Activated CD4-positive, alpha-beta memory T cell treated with anti-CD3 and anti-CD28 coated beads, Interleukin-2, amount 10 ng/mL, durations not matched to agents 7 days and 5 days (primary cell): ENCODE measurements at regions not wholly inside any gene's neighbourhood (a gene's known extent, or its start where the extent isn't known, plus 50 kb on each side); places are given as distances from the start of the nearest gene placed in this dataset.
"Not testable (repeated sequence)": the region's sequence is repeated elsewhere in the genome, so short reads cannot be mapped to it uniquely, and the experiment has no call there.

Experiments used
- CTCF ChIA-PET: fragments of 350-600 bp; sonication (Branson Sonifier 250); formaldehyde crosslinking; loops from one replicate; lab custom pipeline; 2021; ENCODE audit warnings: antibody characterized with exemption, inconsistent platforms; lab: Charles Lee
- POLR2A ChIA-PET: fragments of 350-600 bp; sonication (Branson Sonifier 250); formaldehyde crosslinking; loops from one replicate; lab custom pipeline; 2021; ENCODE audit warnings: antibody characterized with exemption; lab: Charles Lee
- DNase-seq: peaks from one replicate; pipeline ENCODE4 v3.0.0-alpha.2; 2020
- H3K27ac Mint-ChIP-seq: one replicate; pipeline ENCODE4 v1.8.0; 2021; ENCODE audit warnings: mild to moderate bottlenecking, mixed read lengths
- H3K27me3 Mint-ChIP-seq: one replicate; pipeline ENCODE4 v1.8.0; 2021; ENCODE audit warnings: mixed read lengths
- H3K36me3 Mint-ChIP-seq: one replicate; pipeline ENCODE4 v1.8.0; 2021; ENCODE audit warnings: low read depth, mixed read lengths
- H3K4me1 Mint-ChIP-seq: one replicate; pipeline ENCODE4 v1.8.0; 2021; ENCODE audit warnings: mixed read lengths
- H3K4me3 Mint-ChIP-seq: one replicate; pipeline ENCODE4 v1.8.0; 2021; ENCODE audit warnings: mild to moderate bottlenecking, mixed read lengths
- H3K9me3 Mint-ChIP-seq: one replicate; pipeline ENCODE4 v1.8.0; 2021; ENCODE audit warnings: mixed read lengths

DNA sequence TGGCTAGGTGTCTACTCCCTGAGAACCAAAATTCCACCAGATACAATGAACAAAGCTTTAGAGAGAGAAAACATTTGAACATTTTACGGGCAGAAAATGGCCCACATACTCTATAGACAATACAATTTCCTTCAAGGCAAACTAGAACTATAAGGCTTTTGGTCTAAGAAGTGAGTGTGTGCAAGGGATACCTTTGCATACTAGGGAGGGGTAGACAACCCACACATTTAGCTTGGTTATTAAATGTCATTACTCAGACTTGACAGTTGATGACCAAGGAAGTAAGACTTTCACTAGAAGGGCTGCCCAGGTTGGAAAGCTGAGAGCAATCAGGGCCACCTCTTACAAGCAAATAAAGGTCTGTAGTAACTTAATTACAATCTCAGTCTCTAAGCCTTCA, 64.0 kb upstream of the PLEKHM1 start:
- H3K36me3 Mint-ChIP-seq, H3K4me1 Mint-ChIP-seq, H3K9me3 Mint-ChIP-seq, H3K27ac Mint-ChIP-seq, POLR2A ChIA-PET, H3K4me3 Mint-ChIP-seq, CTCF ChIA-PET, DNase-seq, H3K27me3 Mint-ChIP-seq: not testable (repeated sequence)

DNA sequence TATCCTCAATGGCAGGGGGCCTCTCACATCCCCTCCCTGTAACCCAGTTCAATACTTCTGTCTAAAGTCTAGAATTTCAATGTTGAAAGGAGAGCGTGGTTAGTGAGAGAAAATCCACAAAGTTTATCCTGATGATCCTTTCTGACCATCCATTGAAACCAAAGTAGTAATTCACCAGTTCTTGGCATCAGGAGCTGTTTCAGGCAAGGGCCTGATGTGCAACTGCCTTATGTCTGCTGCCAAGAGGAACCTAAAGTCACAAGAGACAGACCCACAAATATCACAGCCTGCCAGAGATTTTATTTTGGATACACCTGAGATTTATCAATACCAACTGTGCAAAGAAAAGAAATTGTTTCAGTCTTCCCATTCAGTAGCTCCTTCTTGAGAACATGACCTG, 68.3 kb upstream of the PLEKHM1 start:
- H3K4me1 Mint-ChIP-seq, H3K27me3 Mint-ChIP-seq, H3K36me3 Mint-ChIP-seq, DNase-seq, H3K27ac Mint-ChIP-seq, H3K9me3 Mint-ChIP-seq, POLR2A ChIA-PET, CTCF ChIA-PET, H3K4me3 Mint-ChIP-seq: not testable (repeated sequence)

DNA sequence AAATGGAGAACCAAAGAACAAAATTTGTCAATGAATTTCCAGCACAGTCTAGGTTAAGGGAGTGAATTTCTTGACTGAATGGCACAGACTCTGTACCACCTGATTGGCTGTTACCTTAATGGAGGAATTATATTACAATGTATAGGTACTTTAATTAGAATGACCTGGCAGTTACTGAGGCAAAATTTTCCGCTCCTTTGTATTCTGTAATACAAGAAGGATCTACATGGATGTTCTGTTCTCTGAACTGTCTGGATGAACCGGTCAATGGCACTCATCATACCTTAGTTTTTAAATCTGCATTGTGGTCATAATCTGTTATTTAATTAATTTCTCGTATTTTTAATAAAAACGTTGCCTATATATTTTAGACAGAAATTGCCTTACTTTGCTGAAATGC, 72.3 kb upstream of the PLEKHM1 start:
- not testable (repeated sequence) for DNase-seq

DNA sequence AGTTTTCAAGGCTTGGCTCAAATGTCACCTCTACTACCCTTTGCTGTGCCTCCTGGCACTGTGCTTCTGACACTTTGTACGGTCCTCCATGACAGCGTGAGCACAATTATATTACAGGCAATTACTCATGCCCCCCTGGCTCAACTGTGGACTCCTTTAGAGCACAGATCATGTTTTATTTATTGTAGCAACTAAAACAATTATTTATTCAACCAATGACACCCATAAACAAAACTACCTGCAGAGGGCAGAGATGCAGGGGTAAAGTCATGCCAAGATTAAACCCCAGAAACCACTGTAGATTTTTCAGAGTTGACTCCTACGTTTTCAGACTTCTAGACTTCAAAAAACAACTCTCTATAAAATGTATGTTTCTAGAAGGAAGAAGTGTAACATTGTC, 72.8 kb upstream of the PLEKHM1 start:
- H3K27ac Mint-ChIP-seq, H3K27me3 Mint-ChIP-seq, DNase-seq, H3K36me3 Mint-ChIP-seq, H3K4me3 Mint-ChIP-seq, CTCF ChIA-PET, H3K4me1 Mint-ChIP-seq, POLR2A ChIA-PET, H3K9me3 Mint-ChIP-seq: not testable (repeated sequence)

More for the DNA sequence above, 72.3 kb upstream of the PLEKHM1 start:
- H3K27ac Mint-ChIP-seq, POLR2A ChIA-PET, H3K4me3 Mint-ChIP-seq, H3K27me3 Mint-ChIP-seq, H3K9me3 Mint-ChIP-seq, CTCF ChIA-PET, H3K4me1 Mint-ChIP-seq, H3K36me3 Mint-ChIP-seq: not testable (repeated sequence)

DNA sequence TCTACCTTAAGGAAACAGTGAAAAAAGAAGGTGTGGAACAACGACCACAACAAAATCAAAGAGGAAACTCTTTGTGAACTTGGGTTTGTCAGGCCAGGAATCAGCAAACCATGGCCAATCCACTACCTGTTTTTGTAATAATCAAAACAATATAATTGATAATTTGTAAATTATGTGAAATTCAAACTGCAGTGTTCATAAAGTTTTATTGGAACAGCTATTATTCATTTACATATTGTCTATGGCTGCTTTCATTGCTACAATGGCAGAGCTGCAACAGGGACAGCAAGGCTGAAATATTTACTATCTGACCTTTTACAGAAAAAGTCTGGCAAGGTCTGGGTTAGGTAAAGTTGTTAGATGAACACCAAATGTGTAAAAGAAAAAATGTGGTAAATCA, 77.8 kb upstream of the PLEKHM1 start:
- POLR2A ChIA-PET, H3K36me3 Mint-ChIP-seq, H3K9me3 Mint-ChIP-seq, H3K4me3 Mint-ChIP-seq, H3K27me3 Mint-ChIP-seq, CTCF ChIA-PET, H3K27ac Mint-ChIP-seq, DNase-seq, H3K4me1 Mint-ChIP-seq: not testable (repeated sequence)

DNA sequence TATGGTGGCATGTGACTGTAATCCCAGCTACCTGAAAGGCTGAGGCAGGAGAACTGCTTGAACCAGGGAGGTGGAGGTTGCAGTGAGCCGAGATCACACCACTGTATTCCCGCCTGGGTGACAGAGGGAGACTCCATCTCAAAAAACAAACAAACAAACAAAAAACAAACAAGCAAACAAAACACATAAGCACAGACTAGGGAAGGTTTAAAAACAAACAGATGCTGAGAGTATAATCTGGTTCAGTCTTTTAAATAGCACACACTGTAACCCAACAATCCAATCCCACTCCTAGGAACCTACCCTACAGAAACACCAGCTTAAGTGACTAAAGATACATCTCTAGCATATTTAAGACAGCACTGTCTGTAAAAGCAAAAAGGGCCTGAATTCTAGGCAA, 82.8 kb upstream of the PLEKHM1 start:
- peaks cover 16% of the 10 kb centered on the region for H3K4me1 Mint-ChIP-seq
- CTCF ChIA-PET, H3K4me3 Mint-ChIP-seq, POLR2A ChIA-PET, H3K9me3 Mint-ChIP-seq, H3K27me3 Mint-ChIP-seq, H3K27ac Mint-ChIP-seq, DNase-seq: not testable (repeated sequence)
- H3K36me3 Mint-ChIP-seq, result peaks cover 12% of the 10 kb centered on the region

DNA sequence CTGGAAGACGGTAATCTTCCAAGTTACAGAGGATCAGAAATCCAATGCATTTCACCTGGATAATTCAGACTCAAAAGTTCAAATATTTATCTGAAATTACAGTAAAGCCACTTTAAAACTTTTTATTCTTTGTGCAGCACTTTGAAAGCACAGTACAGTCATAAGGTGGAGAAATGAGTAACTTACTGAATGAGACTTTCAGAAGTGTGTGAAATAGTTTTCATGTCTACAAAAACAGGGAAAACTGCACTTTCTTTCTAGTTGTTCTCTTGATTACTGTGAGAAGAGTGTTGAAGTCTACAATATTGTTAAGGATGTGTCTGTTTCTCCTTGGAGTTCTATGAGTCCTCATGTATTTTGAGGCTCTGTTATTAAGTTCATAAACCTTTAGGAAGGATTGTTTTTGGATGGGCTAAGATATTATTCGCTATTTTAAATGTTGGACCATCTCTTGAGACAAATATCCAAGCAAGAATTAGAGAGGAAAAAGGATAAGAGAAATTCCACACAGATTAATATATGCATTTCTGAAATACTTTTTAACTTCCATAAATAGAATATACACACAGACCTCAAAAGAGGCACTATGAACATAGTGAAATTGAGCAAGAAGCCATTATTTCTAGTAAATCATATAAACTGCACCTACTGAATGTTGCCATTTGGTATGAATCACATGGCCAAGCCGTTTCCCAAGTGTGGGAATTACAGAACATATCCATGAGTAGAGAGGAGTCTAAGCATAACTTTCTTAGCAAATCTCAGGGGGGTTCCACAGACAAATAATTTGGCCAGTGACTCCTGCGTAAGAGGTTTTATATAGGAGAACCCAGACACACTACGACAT, 83.6 kb upstream of the PLEKHM1 start:
- DNase-seq, result no peak
- Mint-ChIP-seq H3K4me3 (no peak overlapping the region), H3K36me3 (peaks cover 12% of the 10 kb centered on the region), H3K9me3 (no peaks in the 10 kb centered on the region), H3K27me3 (no peaks in the 10 kb centered on the region), H3K27ac (no peak overlapping the region), H3K4me1 (peaks cover 17% of the 10 kb centered on the region)
- CTCF ChIA-PET, result no interaction called here
- POLR2A ChIA-PET, result no interaction called here

DNA sequence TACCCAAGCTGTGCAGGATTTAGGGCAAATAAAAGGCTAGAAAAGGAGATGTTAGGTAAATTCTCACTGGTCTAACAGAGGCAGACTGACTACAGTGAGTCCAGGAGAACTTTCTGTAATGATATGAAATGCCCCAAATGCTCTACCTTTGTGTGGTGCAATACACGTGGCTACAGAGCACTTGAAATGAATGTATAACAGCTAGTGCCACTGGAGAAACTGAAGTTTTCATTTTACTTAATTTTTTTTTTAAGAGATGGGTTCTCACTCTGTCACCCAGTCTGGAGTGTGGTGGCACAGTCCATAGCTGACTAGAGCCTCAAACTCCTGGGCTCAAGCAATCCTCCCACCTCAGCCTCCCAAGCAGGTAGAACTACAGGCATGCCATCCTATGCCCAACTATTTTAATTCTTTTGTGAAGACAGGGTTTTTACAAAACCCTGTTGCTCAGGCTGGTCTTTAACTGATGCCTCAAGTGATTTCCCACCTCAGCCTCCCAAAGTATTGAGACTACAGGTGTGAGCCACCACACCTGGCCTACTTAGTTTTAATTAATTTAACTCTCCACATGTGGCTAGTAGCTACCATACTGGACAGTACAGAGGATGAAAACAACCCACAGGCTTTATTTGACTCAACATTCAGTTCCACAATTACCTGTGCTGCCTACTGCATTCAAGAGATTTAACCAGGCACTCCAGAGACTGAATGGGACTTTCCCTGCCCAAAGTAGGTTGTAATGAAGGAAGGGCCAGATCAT, 84.8 kb upstream of the PLEKHM1 start:
- no peak for DNase-seq
- H3K4me3 Mint-ChIP-seq, result no peak overlapping the region
- peaks cover 25% of the 10 kb centered on the region for H3K4me1 Mint-ChIP-seq
- H3K36me3 Mint-ChIP-seq, result peaks cover 16% of the 10 kb centered on the region
- no peaks in the 10 kb centered on the region for H3K27me3 Mint-ChIP-seq
- H3K9me3 Mint-ChIP-seq, result no peaks in the 10 kb centered on the region
- ChIA-PET POLR2A (no interaction called here), CTCF (no interaction called here)
- no peak overlapping the region for H3K27ac Mint-ChIP-seq

DNA sequence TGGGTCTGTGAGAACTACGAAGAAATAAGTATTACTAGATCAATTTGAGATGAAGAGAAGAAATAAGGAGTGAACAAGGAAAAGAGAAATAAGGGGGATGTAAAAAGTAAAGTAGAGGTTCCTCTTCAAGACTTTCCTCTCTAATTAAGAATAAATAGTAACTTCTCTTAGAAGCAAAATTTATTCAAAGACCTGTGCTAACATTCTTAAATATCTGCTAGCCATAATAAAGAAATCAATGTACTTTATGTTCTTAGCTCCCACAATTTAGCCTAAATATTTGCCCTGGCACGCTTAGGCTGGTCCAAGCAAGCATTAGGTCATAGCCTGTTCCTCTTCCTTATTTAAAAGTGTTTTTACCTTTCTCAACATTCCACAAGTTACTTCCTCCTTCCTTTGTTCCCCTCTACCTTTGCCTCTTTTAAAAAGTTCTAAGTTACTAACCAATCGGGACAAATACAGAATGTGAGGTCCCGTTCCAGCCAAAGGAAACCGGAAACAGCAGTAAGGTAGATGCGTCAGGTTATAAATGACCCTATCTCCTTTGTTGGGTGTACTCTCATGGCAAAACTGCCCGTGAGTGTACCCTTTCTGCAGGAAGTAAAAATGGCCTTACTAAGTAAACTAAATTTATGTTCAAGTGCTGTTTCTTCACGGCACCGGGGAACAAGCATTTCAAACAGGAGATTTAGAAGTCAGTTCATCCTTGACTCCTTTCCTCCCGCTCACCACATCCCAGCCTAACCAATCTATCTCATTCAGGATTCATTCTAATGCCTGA, 86.2 kb upstream of the PLEKHM1 start:
- H3K9me3 Mint-ChIP-seq, POLR2A ChIA-PET, H3K4me3 Mint-ChIP-seq, H3K27ac Mint-ChIP-seq, DNase-seq, H3K27me3 Mint-ChIP-seq, CTCF ChIA-PET: not testable (repeated sequence)
- Mint-ChIP-seq H3K36me3 (peaks cover 25% of the 10 kb centered on the region), H3K4me1 (peaks cover 32% of the 10 kb centered on the region)

DNA sequence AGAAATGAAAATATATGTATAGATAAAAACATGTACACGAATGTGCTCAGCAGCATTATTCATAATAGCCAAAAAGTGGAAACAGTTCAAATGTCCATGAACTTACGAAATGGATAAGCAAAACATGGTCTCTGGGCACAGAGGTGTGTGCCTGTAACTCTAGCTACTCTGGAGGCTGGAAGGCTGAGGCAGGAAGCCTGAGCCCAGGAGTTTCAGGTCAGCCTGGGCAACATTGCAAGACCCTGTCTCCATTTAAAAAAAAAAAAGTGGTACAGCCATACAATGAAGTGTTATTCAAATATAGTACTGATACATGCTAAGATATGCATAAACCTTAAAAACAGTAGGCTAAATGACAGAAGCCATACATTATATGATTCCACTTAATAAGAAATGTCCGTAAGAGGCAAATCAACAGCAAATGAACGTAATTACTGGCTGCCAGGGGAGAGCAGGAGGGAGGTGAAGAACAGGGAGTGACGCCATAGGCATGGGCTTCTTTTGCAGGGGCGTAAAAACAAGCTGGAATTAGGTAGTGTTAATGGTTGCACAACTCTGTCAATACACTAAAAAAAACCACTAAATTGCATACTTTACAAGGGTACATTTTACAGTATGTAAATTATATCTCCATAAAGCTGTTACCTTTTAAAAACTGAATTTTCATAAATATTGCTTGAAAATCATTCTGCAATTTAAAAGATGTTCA, 87.2 kb upstream of the PLEKHM1 start:
- no peak overlapping the region for H3K4me3 Mint-ChIP-seq
- ChIA-PET CTCF (no interaction called here), POLR2A (interaction anchor here (0.7 kb wide), 1 partner anchor 712 kb away, joined by 3 read pairs; no protein-coding TSS in a partner anchor)
- peaks cover 33% of the 10 kb centered on the region for H3K36me3 Mint-ChIP-seq
- H3K27ac Mint-ChIP-seq, result no peak overlapping the region
- DNase-seq, result no peak
- no peaks in the 10 kb centered on the region for H3K27me3 Mint-ChIP-seq
- H3K9me3 Mint-ChIP-seq, result no peaks in the 10 kb centered on the region
- H3K4me1 Mint-ChIP-seq, result peaks cover 40% of the 10 kb centered on the region

DNA sequence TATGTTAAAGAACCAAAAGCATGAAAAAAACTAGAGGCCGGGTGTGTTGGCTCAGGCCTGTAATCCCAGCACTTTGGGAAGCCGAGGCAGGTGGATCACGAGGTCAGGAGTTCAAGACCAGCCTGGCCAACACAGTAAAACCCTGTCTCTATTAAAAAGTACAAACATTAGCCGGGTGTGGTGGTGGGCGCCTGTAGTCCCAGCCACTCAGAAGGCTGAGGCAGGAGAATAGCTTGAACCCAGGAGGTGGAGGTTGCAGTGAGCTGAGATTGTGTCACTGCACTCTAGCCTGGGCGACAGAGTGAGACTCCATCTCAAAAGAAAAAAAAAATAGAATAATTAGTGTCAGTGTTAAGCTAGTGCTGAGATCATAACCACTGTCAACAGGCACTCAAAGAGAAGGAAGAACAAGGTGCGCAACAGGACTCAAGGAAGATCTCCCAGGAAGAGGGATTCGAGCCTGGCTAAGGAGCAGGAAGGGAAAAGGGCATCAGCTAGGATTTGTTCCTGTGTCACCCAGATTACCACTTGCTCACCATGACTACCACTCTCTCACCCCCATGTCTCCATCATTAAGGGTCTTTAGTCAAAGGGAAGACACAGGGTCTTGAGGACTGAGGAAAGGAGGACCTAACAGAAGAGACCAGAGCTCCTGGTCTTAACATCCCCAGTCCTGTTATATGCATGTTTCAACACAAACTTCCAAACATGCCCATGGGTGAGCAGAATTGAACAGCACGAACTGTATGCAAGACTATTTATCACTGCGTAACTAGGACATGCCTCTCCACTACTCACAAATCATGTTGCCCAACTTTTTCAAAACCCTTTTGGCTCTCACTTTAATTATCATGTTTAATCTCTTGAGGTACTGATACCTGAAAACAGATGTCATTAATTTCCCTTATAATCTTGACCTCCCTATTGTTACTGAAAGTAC, 88.3 kb upstream of the PLEKHM1 start:
- H3K36me3 Mint-ChIP-seq, result peaks cover 39% of the 10 kb centered on the region
- POLR2A ChIA-PET, result interaction anchor here (0.7 kb wide), 1 partner anchor 711 kb away, joined by 3 read pairs; no protein-coding TSS in a partner anchor
- peaks cover 49% of the 10 kb centered on the region for H3K4me1 Mint-ChIP-seq

More for the DNA sequence above, 88.3 kb upstream of the PLEKHM1 start:
- no peak overlapping the region for H3K4me3 Mint-ChIP-seq
- H3K27ac Mint-ChIP-seq, result no peak overlapping the region
- H3K9me3 Mint-ChIP-seq, result no peaks in the 10 kb centered on the region
- no peaks in the 10 kb centered on the region for H3K27me3 Mint-ChIP-seq
- no peak for DNase-seq
- CTCF ChIA-PET, result no interaction called here
